ENCODE measurements at regions not wholly inside any gene's neighbourhood (a gene's known extent, or its start where the extent isn't known, plus 50 kb on each side); places are given as distances from the start of the nearest gene placed in this dataset.

- TF ChIP-seq CTCF (IDR thresholded peaks at IDR 0.05): no peak
- TF ChIP-seq POLR2A (IDR thresholded peaks at IDR 0.05): no peak
These were observed 81.2 kb upstream of the ZBTB20 start for GRCh38 chr3:115228266-115228665.
